KMS-11 (cell line): ENCODE measurements at regions not wholly inside any gene's neighbourhood (a gene's known extent, or its start where the extent isn't known, plus 50 kb on each side); places are given as distances from the start of the nearest gene placed in this dataset.

Experiments
- H2AFZ ChIP-seq: fragments of 200-600 bp; sonication (generic); 2 replicates; pipeline ENCODE4 v1.6.1; 2016; ENCODE audit warnings: antibody characterized with exemption, mixed run types, low read depth
- H3K27ac ChIP-seq: fragments of 200-600 bp; sonication (generic); 2 replicates; pipeline ENCODE4 v1.6.1; 2016; ENCODE audit warnings: mild to moderate bottlenecking, mixed run types
- H3K27me3 ChIP-seq: fragments of 200-600 bp; sonication (generic); 2 replicates; pipeline ENCODE4 v1.6.1; 2017; ENCODE audit warnings: mild to moderate bottlenecking, low read depth, mixed run types, moderate library complexity; ENCODE audit not compliant: insufficient read depth
- H3K36me3 ChIP-seq: fragments of 200-600 bp; sonication (generic); 2 replicates; pipeline ENCODE4 v1.6.1; 2017; ENCODE audit warnings: mild to moderate bottlenecking, mixed run types; ENCODE audit not compliant: insufficient read depth
- H3K4me1 ChIP-seq: fragments of 200-600 bp; sonication (generic); 2 replicates; pipeline ENCODE4 v1.6.1; 2016; ENCODE audit warnings: mild to moderate bottlenecking, low read depth, mixed run types; ENCODE audit not compliant: poor library complexity, severe bottlenecking
- H3K4me2 ChIP-seq: fragments of 200-600 bp; sonication (generic); 2 replicates; pipeline ENCODE4 v1.7.0; 2016; ENCODE audit warnings: mild to moderate bottlenecking, mixed run types
- H3K4me3 ChIP-seq: fragments of 200-600 bp; sonication (generic); IDR thresholded peaks from 2 replicates; pipeline ENCODE4 v1.6.1; 2017; ENCODE audit warnings: low read depth, low read length, mixed read lengths; ENCODE audit not compliant: insufficient read depth
- H3K79me2 ChIP-seq: fragments of 200-600 bp; sonication (generic); 2 replicates; pipeline ENCODE4 v1.6.1; 2016; ENCODE audit warnings: low read depth, mixed run types; ENCODE audit not compliant: insufficient read depth
- H3K9ac ChIP-seq: fragments of 200-600 bp; sonication (generic); 2 replicates; pipeline ENCODE4 v1.6.1; 2016; ENCODE audit warnings: mild to moderate bottlenecking, mixed run types
- H4K20me1 ChIP-seq: fragments of 200-600 bp; sonication (generic); 2 replicates; pipeline ENCODE4 v1.6.1; 2016; ENCODE audit warnings: mild to moderate bottlenecking, mixed run types; ENCODE audit not compliant: insufficient read depth
- TF ChIP-seq, protein P1 (sequence below): fragments of 200-600 bp; sonication (generic); conservative IDR thresholded peaks from 2 replicates; pipeline ENCODE4 v1.6.1; 2017; ENCODE audit warnings: low read depth, mild to moderate bottlenecking, antibody characterized with exemption, low read length, moderate library complexity, mixed read lengths

DNA sequence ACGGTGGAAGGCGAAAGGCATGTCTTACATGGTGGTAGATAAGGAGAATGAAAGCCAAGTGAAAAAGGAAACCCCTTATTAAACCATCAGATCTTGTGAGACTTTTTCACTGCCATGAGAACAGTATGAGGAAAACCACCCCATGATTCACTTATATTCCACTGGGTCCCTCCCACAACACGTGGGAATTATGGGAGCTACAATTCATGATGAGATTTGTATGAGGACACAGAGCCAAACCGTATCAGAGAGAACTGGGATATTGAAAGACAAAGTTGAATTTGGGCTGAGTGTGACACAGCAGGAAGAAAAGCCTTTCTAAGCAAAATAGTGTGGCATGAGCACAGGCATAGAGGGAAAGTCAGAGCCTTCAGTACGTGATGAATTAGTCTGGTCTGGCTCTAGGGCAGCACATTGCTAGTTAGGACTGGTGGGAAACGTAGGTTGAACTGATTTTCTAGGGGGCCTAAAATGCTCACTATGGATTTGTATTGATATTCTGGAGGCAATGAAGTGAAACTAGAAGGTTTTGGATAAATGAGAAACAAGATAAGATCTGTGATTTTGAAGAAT is 84.8 kb upstream of the RND3 start:
- Histone ChIP-seq H3K9ac (no peak overlapping the region), H3K79me2 (no peaks in the 10 kb centered on the region), H3K4me1 (no peaks in the 10 kb centered on the region), H3K4me2 (no peak overlapping the region), H3K36me3 (no peaks in the 10 kb centered on the region), H3K27me3 (no peaks in the 10 kb centered on the region), H3K27ac (no peak overlapping the region), H2AFZ (no peak overlapping the region), H4K20me1 (no peaks in the 10 kb centered on the region), H3K4me3 (no peak overlapping the region)
- TF ChIP-seq, protein P1, sequence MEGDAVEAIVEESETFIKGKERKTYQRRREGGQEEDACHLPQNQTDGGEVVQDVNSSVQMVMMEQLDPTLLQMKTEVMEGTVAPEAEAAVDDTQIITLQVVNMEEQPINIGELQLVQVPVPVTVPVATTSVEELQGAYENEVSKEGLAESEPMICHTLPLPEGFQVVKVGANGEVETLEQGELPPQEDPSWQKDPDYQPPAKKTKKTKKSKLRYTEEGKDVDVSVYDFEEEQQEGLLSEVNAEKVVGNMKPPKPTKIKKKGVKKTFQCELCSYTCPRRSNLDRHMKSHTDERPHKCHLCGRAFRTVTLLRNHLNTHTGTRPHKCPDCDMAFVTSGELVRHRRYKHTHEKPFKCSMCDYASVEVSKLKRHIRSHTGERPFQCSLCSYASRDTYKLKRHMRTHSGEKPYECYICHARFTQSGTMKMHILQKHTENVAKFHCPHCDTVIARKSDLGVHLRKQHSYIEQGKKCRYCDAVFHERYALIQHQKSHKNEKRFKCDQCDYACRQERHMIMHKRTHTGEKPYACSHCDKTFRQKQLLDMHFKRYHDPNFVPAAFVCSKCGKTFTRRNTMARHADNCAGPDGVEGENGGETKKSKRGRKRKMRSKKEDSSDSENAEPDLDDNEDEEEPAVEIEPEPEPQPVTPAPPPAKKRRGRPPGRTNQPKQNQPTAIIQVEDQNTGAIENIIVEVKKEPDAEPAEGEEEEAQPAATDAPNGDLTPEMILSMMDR: no peak

DNA sequence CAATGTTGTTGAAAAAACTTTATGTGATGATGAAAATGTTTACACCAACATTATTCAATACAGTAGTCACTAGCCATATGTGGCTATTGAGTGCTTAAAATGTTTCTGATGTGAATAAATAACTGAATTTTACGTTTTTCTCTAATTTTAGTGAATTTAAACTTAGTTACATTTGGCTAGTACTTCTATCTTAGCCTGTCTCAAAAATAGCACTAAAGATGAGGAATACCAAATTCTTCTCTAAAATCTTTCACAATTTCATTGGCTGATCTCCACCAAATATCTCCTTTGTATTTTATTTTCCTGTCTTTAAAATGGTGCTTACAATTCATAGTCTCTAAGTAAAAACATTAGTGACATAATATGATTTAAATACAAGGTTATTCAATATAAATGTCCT is 83.7 kb upstream of the RND3 start:
- Histone ChIP-seq H3K27ac (no peak overlapping the region), H3K36me3 (no peaks in the 10 kb centered on the region), H3K79me2 (no peaks in the 10 kb centered on the region), H3K4me1 (no peaks in the 10 kb centered on the region), H3K27me3 (no peaks in the 10 kb centered on the region), H3K9ac (no peak overlapping the region), H3K4me2 (no peak overlapping the region), H2AFZ (no peak overlapping the region), H3K4me3 (no peak overlapping the region), H4K20me1 (no peaks in the 10 kb centered on the region)
- TF ChIP-seq, protein P1: no peak

DNA sequence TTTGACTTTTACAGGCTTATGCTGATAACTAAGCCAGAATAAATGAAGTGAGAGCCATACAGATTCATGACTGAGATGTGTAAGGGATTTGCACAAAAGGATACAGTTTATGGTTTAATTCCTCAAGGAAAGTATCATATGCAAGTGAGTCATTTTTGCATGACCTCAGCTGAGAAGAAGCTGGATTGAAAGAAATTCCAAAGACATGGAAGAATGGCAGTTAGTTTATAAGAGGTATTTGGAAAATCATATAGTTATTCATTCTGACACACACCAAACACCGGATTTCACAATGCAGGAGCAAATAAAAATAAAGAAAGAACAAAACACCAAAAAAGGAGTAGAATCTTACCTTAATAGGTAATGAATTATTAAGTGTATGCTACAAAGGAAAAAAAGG is 83.2 kb upstream of the RND3 start:
- Histone ChIP-seq H2AFZ (no peak overlapping the region), H3K27ac (no peak overlapping the region)

DNA sequence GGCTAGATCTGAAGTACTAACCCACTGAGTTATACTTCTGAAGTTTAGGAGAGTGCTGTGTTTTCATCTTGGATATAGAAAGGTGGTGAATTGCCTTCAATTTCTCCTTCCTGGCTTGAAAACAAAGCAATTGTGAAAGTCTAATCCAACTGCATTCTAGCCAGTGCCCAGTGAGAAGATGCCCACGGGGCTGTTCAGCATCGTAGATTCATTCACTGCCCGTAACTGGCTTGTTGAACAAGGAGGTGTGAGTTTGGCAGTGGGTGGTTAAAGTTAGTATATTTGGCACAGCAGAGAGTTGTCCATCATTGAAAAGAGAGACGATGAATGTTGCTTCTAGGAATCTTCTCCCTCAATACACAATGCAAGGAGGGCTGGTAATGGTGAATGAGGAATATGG is 82.3 kb upstream of the RND3 start:
- TF ChIP-seq, protein P1: no peak
- Histone ChIP-seq H3K4me2 (no peak overlapping the region), H3K4me3 (no peak overlapping the region), H3K27me3 (no peaks in the 10 kb centered on the region), H3K36me3 (no peaks in the 10 kb centered on the region), H3K4me1 (no peaks in the 10 kb centered on the region), H2AFZ (no peak overlapping the region), H3K27ac (no peak overlapping the region), H3K9ac (no peak overlapping the region), H3K79me2 (no peaks in the 10 kb centered on the region), H4K20me1 (no peaks in the 10 kb centered on the region)

More for the DNA sequence above, 83.2 kb upstream of the RND3 start:
- TF ChIP-seq, protein P1: no peak
- no peaks in the 10 kb centered on the region for H3K36me3 ChIP-seq
- no peak overlapping the region for H3K4me2 ChIP-seq
- H3K4me1 ChIP-seq: no peaks in the 10 kb centered on the region
- no peaks in the 10 kb centered on the region for H4K20me1 ChIP-seq
- H3K9ac ChIP-seq: no peak overlapping the region
- H3K4me3 ChIP-seq: no peak overlapping the region
- no peaks in the 10 kb centered on the region for H3K79me2 ChIP-seq
- H3K27me3 ChIP-seq: no peaks in the 10 kb centered on the region
